ENCODE measurements at regions not wholly inside any gene's neighbourhood (a gene's known extent, or its start where the extent isn't known, plus 50 kb on each side); places are given as distances from the start of the nearest gene placed in this dataset.
"Not testable (repeated sequence)": the region's sequence is repeated elsewhere in the genome, so short reads cannot be mapped to it uniquely, and the experiment has no call there.

GRCh38 chr4:53865054-53865453 lies 199.4 kb downstream of the CHIC2 start:
- no peak for DNase-seq

- DNase-seq, result no peak
Observed at GRCh38 chr4:53863736-53864365, 200.6 kb downstream of the CHIC2 start.

GRCh38 chr4:53863158-53863557 lies 201.2 kb downstream of the CHIC2 start:
- no peak for DNase-seq

GRCh38 chr4:53861856-53862610 lies 202.4 kb downstream of the CHIC2 start:
- DNase-seq, result no peak

- no peak for DNase-seq
Observed at GRCh38 chr4:53859305-53859704, 205.1 kb downstream of the CHIC2 start.

GRCh38 chr4:53858744-53859143 lies 205.7 kb downstream of the CHIC2 start:
- DNase-seq, result no peak

GRCh38 chr4:53855581-53856250 lies 208.7 kb downstream of the CHIC2 start:
- DNase-seq, result no peak

- DNase-seq, result no peak
Observed at GRCh38 chr4:53854991-53855568, 209.3 kb downstream of the CHIC2 start.

- no peak for DNase-seq
Observed at GRCh38 chr4:53852343-53852742, 212.1 kb downstream of the CHIC2 start.

- DNase-seq, result no peak
Observed at GRCh38 chr4:53847965-53848364, 216.4 kb downstream of the CHIC2 start.

GRCh38 chr4:53844551-53844950 lies 219.9 kb downstream of the CHIC2 start:
- DNase-seq, result no peak

- DNase-seq, result no peak
Observed at GRCh38 chr4:53844133-53844532, 220.3 kb downstream of the CHIC2 start.

GRCh38 chr4:53841711-53842110 lies 222.7 kb downstream of the CHIC2 start:
- no peak for DNase-seq

GRCh38 chr4:53840643-53841042 lies 223.8 kb downstream of the CHIC2 start:
- no peak for DNase-seq

GRCh38 chr4:53833302-53834003 lies 231.0 kb downstream of the CHIC2 start:
- not testable (repeated sequence) for DNase-seq

- DNase-seq, result no peak
Observed at GRCh38 chr4:53832549-53832948, 231.9 kb downstream of the CHIC2 start.

- DNase-seq, result no peak
Observed at GRCh38 chr4:53830511-53830910, 233.9 kb downstream of the CHIC2 start.

- DNase-seq, result no peak
Observed at GRCh38 chr4:53821179-53821851, 230.0 kb upstream of the LNX1 start.

- DNase-seq, result no peak
Observed at GRCh38 chr4:53818104-53818503, 226.8 kb upstream of the LNX1 start.

GRCh38 chr4:53816561-53816960 lies 225.3 kb upstream of the LNX1 start:
- DNase-seq, result no peak

GRCh38 chr4:53815281-53815680 lies 224.0 kb upstream of the LNX1 start:
- no peak for DNase-seq

- DNase-seq, result no peak
Observed at GRCh38 chr4:53813998-53814397, 222.7 kb upstream of the LNX1 start.

- DNase-seq, result no peak
Observed at GRCh38 chr4:53810643-53811042, 219.4 kb upstream of the LNX1 start.
